Fibroblast of lung (primary cell): ENCODE measurements at regions not wholly inside any gene's neighbourhood (a gene's known extent, or its start where the extent isn't known, plus 50 kb on each side); places are given as distances from the start of the nearest gene placed in this dataset.

ENCODE experiments used
- DNase-seq, 2 donors: peaks; one replicate each; pipeline versions ENCODE4 v3.0.0 to v3.0.0-alpha.2; 2010; ENCODE audit warnings: low read depth in 2 of 2
- H2AFZ ChIP-seq: 2 replicates; pipeline ENCODE4 v1.5.1; 2012; ENCODE audit warnings: low read length, control low read depth, inconsistent platforms
- H3K27ac ChIP-seq: 2 replicates; pipeline ENCODE4 v1.5.1; 2011; ENCODE audit warnings: low read length, control low read depth; ENCODE audit not compliant: insufficient read depth
- H3K27me3 ChIP-seq: 2 replicates; pipeline ENCODE4 v1.5.1; 2011; ENCODE audit warnings: mild to moderate bottlenecking, low read length; ENCODE audit not compliant: control insufficient read depth, insufficient read depth
- H3K36me3 ChIP-seq: 2 replicates; pipeline ENCODE4 v1.5.1; 2011; ENCODE audit warnings: low read length; ENCODE audit not compliant: control insufficient read depth, insufficient read depth
- H3K4me1 ChIP-seq: 2 replicates; pipeline ENCODE4 v1.5.1; 2011; ENCODE audit warnings: low read length; ENCODE audit not compliant: control insufficient read depth, insufficient read depth; ENCODE audit errors: extremely low read depth
- H3K4me2 ChIP-seq: 2 replicates; pipeline ENCODE4 v1.5.1; 2011; ENCODE audit warnings: low read length, control low read depth; ENCODE audit not compliant: insufficient read depth; ENCODE audit errors: extremely low read depth
- H3K4me3 ChIP-seq, 4 experiments: fragments of 200-600 bp in 1 of 4; sonication (generic) in 1 of 4; replicated peaks in 1 of 4; 2 replicates each; pipeline ENCODE4 v1.5.1; 2011 to 2016; ENCODE audit warnings: low read length in 4 of 4, low read depth in 3 of 4, mild to moderate bottlenecking in 3 of 4, control low read depth in 2 of 4, inconsistent platforms in 1 of 4, mixed read lengths in 1 of 4; ENCODE audit not compliant: insufficient read depth in 1 of 4; ENCODE audit errors: control extremely low read depth in 1 of 4
- H3K79me2 ChIP-seq: 2 replicates; pipeline ENCODE4 v1.5.1; 2012; ENCODE audit warnings: mild to moderate bottlenecking, low read length, inconsistent platforms; ENCODE audit not compliant: control insufficient read depth, insufficient read depth
- H3K9ac ChIP-seq: 2 replicates; pipeline ENCODE4 v1.5.1; 2011; ENCODE audit warnings: mild to moderate bottlenecking, low read length, control low read depth; ENCODE audit not compliant: insufficient read depth
- H3K9me3 ChIP-seq: 2 replicates; pipeline ENCODE4 v1.5.1; 2012; ENCODE audit warnings: low read depth, low read length; ENCODE audit not compliant: control insufficient read depth, insufficient read depth
- H4K20me1 ChIP-seq: 2 replicates; pipeline ENCODE4 v1.5.1; 2011; ENCODE audit warnings: low read length; ENCODE audit not compliant: control insufficient read depth, insufficient read depth; ENCODE audit errors: extremely low read depth
- CTCF ChIP-seq, 2 donors: IDR thresholded peaks in 1 of 2; conservative IDR thresholded peaks in 1 of 2; 1 replicate in 1 of 2; 2 replicates in 1 of 2; pipeline ENCODE4 v1.5.1; 2011 to 2012; ENCODE audit warnings: low read length in 2 of 2, control low read depth in 1 of 2, inconsistent platforms in 1 of 2, low read depth in 1 of 2, mild to moderate bottlenecking in 1 of 2
- EZH2 ChIP-seq: IDR thresholded peaks from 2 replicates; pipeline ENCODE4 v1.5.1; 2012; ENCODE audit warnings: low read length, control low read depth, mild to moderate bottlenecking; ENCODE audit errors: missing control alignments

GRCh38 chr1:76021846-76022245 lies 52.7 kb upstream of the ST6GALNAC3 start:
- H3K27me3 ChIP-seq: no peaks in the 10 kb centered on the region
- no peak overlapping the region for H3K9ac ChIP-seq
- H3K4me2 ChIP-seq: no peak overlapping the region
- no peaks in the 10 kb centered on the region for H3K36me3 ChIP-seq
- H3K27ac ChIP-seq: no peak overlapping the region
- H3K79me2 ChIP-seq: no peaks in the 10 kb centered on the region
- H4K20me1 ChIP-seq: no peaks in the 10 kb centered on the region
- H2AFZ ChIP-seq: no peak overlapping the region
- no peaks in the 10 kb centered on the region for H3K4me1 ChIP-seq
- H3K4me3 ChIP-seq: no peak overlapping the region
- TF ChIP-seq CTCF (conservative IDR thresholded peaks at IDR 0.05 in 1 of 2, IDR thresholded peaks at IDR 0.05 in 1 of 2; ENCODE audit: low read depth in 1 of 2, low read length in 2 of 2): no peak
- TF ChIP-seq EZH2: no peak
- peak in 1 of 2 donors; percentile 25 for DNase-seq
- H3K9me3 ChIP-seq: no peaks in the 10 kb centered on the region

GRCh38 chr1:76023669-76024435 lies 50.7 kb upstream of the ST6GALNAC3 start:
- Histone ChIP-seq H3K36me3 (no peaks in the 10 kb centered on the region), H3K27me3 (no peaks in the 10 kb centered on the region), H3K9ac (no peak overlapping the region), H3K27ac (no peak overlapping the region), H3K4me2 (no peak overlapping the region), H4K20me1 (no peaks in the 10 kb centered on the region), H3K9me3 (no peaks in the 10 kb centered on the region), H2AFZ (no peak overlapping the region), H3K4me1 (no peaks in the 10 kb centered on the region), H3K4me3 (no peak overlapping the region), H3K79me2 (no peaks in the 10 kb centered on the region)
- DNase-seq: peak in 1 of 2 donors; percentile 76
- TF ChIP-seq CTCF (conservative IDR thresholded peaks at IDR 0.05 in 1 of 2, IDR thresholded peaks at IDR 0.05 in 1 of 2; ENCODE audit: low read depth in 1 of 2, low read length in 2 of 2) (no peak), EZH2 (no peak)
